ENCODE measurements at regions not wholly inside any gene's neighbourhood (a gene's known extent, or its start where the extent isn't known, plus 50 kb on each side); places are given as distances from the start of the nearest gene placed in this dataset.

- WGBS, 4 donors, result 51 to 64% (median 56%) methylated on average over 2 of the region's 2 CpGs
- no peaks in the 10 kb centered on the region for H3K36me3 ChIP-seq
- no peak for ATAC-seq
- DNase-seq, result no peak
- H3K27ac ChIP-seq, result no peak overlapping the region
- no peaks in the 10 kb centered on the region for H3K27me3 ChIP-seq
- intact Hi-C loops (cut with DNase I), result no loop called here
- no peak for TF ChIP-seq POLR2A (IDR thresholded peaks at IDR 0.05)
- no peaks in the 10 kb centered on the region for H3K4me1 ChIP-seq
- H3K4me3 ChIP-seq, result no peak overlapping the region
- H3K9me3 ChIP-seq, result peaks cover 0 to 6% (median 0%) of the 10 kb centered on the region in 12 donors
Measured at GRCh38 chr2:35099342-35099741, 1256.2 kb upstream of the CRIM1 start.

DNA sequence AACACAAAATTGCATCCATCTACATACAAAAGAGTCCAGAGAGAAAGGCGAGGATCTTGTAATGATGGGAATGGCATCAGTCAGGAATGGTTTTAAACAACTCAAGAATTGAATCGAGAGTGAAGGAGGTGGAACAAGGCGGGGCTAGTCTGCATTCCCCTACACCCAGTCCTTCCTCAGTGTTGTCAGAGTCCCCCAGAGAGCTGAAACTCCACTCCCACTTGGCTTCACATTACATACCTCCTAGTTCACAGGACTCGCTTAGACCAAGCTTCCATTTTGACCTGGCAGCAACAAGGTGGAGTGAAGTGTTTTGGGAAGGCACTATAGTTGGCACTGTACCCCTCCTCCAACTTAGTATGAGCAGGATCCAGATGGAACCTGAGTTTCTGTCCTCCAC lies 1273.5 kb upstream of the CRIM1 start:
- H3K27me3 ChIP-seq, result no peaks in the 10 kb centered on the region
- intact Hi-C loops (cut with DNase I), result no loop called here
- H3K4me3 ChIP-seq, result no peak overlapping the region
- ATAC-seq, result no peak
- H3K36me3 ChIP-seq, result no peaks in the 10 kb centered on the region
- H3K4me1 ChIP-seq, result no peaks in the 10 kb centered on the region
- no peak for DNase-seq
- 73 to 83% (median 79%) methylated on average over 4 of the region's 4 CpGs for WGBS, 4 donors
- TF ChIP-seq, protein P1, sequence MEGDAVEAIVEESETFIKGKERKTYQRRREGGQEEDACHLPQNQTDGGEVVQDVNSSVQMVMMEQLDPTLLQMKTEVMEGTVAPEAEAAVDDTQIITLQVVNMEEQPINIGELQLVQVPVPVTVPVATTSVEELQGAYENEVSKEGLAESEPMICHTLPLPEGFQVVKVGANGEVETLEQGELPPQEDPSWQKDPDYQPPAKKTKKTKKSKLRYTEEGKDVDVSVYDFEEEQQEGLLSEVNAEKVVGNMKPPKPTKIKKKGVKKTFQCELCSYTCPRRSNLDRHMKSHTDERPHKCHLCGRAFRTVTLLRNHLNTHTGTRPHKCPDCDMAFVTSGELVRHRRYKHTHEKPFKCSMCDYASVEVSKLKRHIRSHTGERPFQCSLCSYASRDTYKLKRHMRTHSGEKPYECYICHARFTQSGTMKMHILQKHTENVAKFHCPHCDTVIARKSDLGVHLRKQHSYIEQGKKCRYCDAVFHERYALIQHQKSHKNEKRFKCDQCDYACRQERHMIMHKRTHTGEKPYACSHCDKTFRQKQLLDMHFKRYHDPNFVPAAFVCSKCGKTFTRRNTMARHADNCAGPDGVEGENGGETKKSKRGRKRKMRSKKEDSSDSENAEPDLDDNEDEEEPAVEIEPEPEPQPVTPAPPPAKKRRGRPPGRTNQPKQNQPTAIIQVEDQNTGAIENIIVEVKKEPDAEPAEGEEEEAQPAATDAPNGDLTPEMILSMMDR (IDR thresholded peaks at IDR 0.05), result no peak
- TF ChIP-seq POLR2A (IDR thresholded peaks at IDR 0.05), result no peak
- H3K27ac ChIP-seq, result no peak overlapping the region
- peaks cover 0 to 6% (median 0%) of the 10 kb centered on the region in 12 donors for H3K9me3 ChIP-seq

GRCh38 chr2:35081622-35082015 lies 1274.0 kb upstream of the CRIM1 start:
- TF ChIP-seq, protein P1 (IDR thresholded peaks at IDR 0.05), result no peak
- WGBS, 4 donors, result 75 to 81% (median 79%) methylated on average over 1 of the region's 1 CpG
- Histone ChIP-seq H3K27ac (no peak overlapping the region), H3K9me3 (peaks cover 0 to 6% (median 0%) of the 10 kb centered on the region in 12 donors), H3K27me3 (no peaks in the 10 kb centered on the region), H3K36me3 (no peaks in the 10 kb centered on the region), H3K4me3 (no peak overlapping the region), H3K4me1 (no peaks in the 10 kb centered on the region)
- DNase-seq (no peak), ATAC-seq (no peak)
- intact Hi-C loops (cut with DNase I), result no loop called here

DNA sequence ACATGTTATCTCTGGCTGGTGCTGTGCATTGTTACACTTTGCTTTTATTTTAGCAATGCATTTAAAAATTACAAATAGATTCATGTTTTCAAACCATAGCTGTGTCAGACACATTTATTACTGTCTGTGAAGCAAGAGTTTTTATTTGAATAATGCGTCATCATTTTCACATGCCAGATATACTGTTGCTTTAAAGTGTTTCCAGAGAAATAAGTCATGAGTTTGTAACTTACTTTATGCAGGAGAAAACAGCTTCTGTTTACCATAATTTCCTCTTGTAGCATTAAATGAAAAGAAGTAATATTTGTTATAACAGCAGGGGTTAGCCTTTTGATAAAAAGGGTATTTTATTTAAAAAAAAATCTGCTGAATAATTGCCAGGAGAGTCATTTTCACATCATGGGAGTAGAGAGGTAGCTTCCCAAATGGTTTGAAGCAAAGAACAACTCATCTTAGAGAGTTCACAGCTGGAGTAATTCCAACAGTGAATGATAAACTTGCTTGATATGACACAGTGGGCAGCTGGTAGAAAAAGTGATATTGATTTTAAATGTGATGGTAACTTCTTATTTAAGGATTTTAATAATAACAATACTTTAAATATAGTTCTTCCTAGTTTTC lies 1274.5 kb upstream of the CRIM1 start:
- WGBS, 4 donors, result 73 to 83% (median 76%) methylated on average over 1 of the region's 1 CpG
- Histone ChIP-seq H3K27me3 (no peaks in the 10 kb centered on the region), H3K4me3 (no peak overlapping the region), H3K27ac (no peak overlapping the region), H3K36me3 (no peaks in the 10 kb centered on the region), H3K4me1 (no peaks in the 10 kb centered on the region), H3K9me3 (peaks cover 0 to 6% (median 0%) of the 10 kb centered on the region in 12 donors)
- TF ChIP-seq, protein P1 (IDR thresholded peaks at IDR 0.05), result no peak
- no peak for TF ChIP-seq POLR2A (IDR thresholded peaks at IDR 0.05)
- intact Hi-C loops (cut with DNase I), result no loop called here
- no peak for ATAC-seq
- no peak for DNase-seq
